Neutrophil (primary cell): ENCODE measurements at regions not wholly inside any gene's neighbourhood (a gene's known extent, or its start where the extent isn't known, plus 50 kb on each side); places are given as distances from the start of the nearest gene placed in this dataset.

Experiments
- H3K27ac ChIP-seq: fragments of 200-600 bp; sonication (generic); 2 replicates; pipeline ENCODE4 v1.5.1; 2016; ENCODE audit warnings: mild to moderate bottlenecking, moderate library complexity
- H3K27me3 ChIP-seq: fragments of 200-600 bp; sonication (generic); 2 replicates; pipeline ENCODE4 v1.6.0; 2016; ENCODE audit warnings: mild to moderate bottlenecking
- H3K36me3 ChIP-seq: fragments of 200-600 bp; sonication (generic); 2 replicates; pipeline ENCODE4 v1.5.1; 2017
- H3K4me1 ChIP-seq, 2 experiments: fragments of 200-600 bp in 1 of 2; sonication (generic) in 1 of 2; 1 replicate in 1 of 2; 2 replicates in 1 of 2; pipeline versions ENCODE4 v1.5.1 to v1.6.1; 2013 to 2016; ENCODE audit warnings: low read depth in 1 of 2, low read length in 1 of 2, mild to moderate bottlenecking in 1 of 2, moderate library complexity in 1 of 2; ENCODE audit not compliant: control insufficient read depth in 1 of 2, insufficient read depth in 1 of 2
- H3K4me3 ChIP-seq, 2 experiments: fragments of 200-600 bp in 1 of 2; sonication (generic) in 1 of 2; 1 replicate in 1 of 2; 2 replicates in 1 of 2; pipeline ENCODE4 v1.5.1; 2013 to 2016; ENCODE audit warnings: low read depth in 1 of 2, low read length in 1 of 2, mild to moderate bottlenecking in 1 of 2, moderate library complexity in 1 of 2
- H3K9me3 ChIP-seq: fragments of 200-600 bp; sonication (generic); 2 replicates; pipeline ENCODE4 v1.5.1; 2016
- CTCF ChIP-seq: fragments of 200-600 bp; sonication (generic); IDR thresholded peaks from 2 replicates; pipeline ENCODE4 v1.5.1; 2016; ENCODE audit warnings: antibody characterized with exemption

- Histone ChIP-seq H3K4me3 (no peak overlapping the region), H3K27ac (no peak overlapping the region), H3K36me3 (no peaks in the 10 kb centered on the region), H3K4me1 (no peaks in the 10 kb centered on the region), H3K9me3 (no peaks in the 10 kb centered on the region), H3K27me3 (no peaks in the 10 kb centered on the region)
- TF ChIP-seq CTCF, result no peak
Measured at GRCh38 chr10:10394933-10395658, 622.6 kb upstream of the CELF2 start.

- no peak for TF ChIP-seq CTCF
- Histone ChIP-seq H3K27me3 (no peaks in the 10 kb centered on the region), H3K4me1 (no peaks in the 10 kb centered on the region), H3K27ac (no peak overlapping the region), H3K9me3 (no peaks in the 10 kb centered on the region), H3K36me3 (no peaks in the 10 kb centered on the region), H3K4me3 (no peak overlapping the region)
Measured at GRCh38 chr10:10396601-10397000, 621.1 kb upstream of the CELF2 start.

GRCh38 chr10:10397906-10398305 lies 619.8 kb upstream of the CELF2 start:
- Histone ChIP-seq H3K4me3 (no peak overlapping the region), H3K36me3 (no peaks in the 10 kb centered on the region), H3K27me3 (no peaks in the 10 kb centered on the region), H3K4me1 (no peaks in the 10 kb centered on the region), H3K9me3 (no peaks in the 10 kb centered on the region), H3K27ac (no peak overlapping the region)
- no peak for TF ChIP-seq CTCF

- no peak for TF ChIP-seq CTCF
- no peaks in the 10 kb centered on the region for H3K36me3 ChIP-seq
- no peaks in the 10 kb centered on the region for H3K27me3 ChIP-seq
- H3K4me1 ChIP-seq, result no peaks in the 10 kb centered on the region
- no peak overlapping the region for H3K27ac ChIP-seq
- H3K9me3 ChIP-seq, result no peaks in the 10 kb centered on the region
- H3K4me3 ChIP-seq, result no peak overlapping the region
Measured at GRCh38 chr10:10403762-10404161, 613.9 kb upstream of the CELF2 start.

- Histone ChIP-seq H3K4me1 (no peaks in the 10 kb centered on the region), H3K27ac (no peak overlapping the region), H3K4me3 (no peak overlapping the region), H3K36me3 (no peaks in the 10 kb centered on the region), H3K27me3 (no peaks in the 10 kb centered on the region), H3K9me3 (no peaks in the 10 kb centered on the region)
- TF ChIP-seq CTCF, result no peak
Measured at GRCh38 chr10:10417671-10418070, 600.0 kb upstream of the CELF2 start.
